Endothelial cell of umbilical vein (primary cell): ENCODE measurements at regions not wholly inside any gene's neighbourhood (a gene's known extent, or its start where the extent isn't known, plus 50 kb on each side); places are given as distances from the start of the nearest gene placed in this dataset.

Source experiments
- CTCF ChIP-seq, 2 donors: IDR thresholded peaks; 1 replicate in 1 of 2; 2 replicates in 1 of 2; pipeline ENCODE4 v1.5.1; 2011; ENCODE audit warnings: low read length in 2 of 2, mild to moderate bottlenecking in 2 of 2, moderate library complexity in 2 of 2, control low read depth in 1 of 2, inconsistent platforms in 1 of 2, low read depth in 1 of 2; ENCODE audit not compliant: insufficient read depth in 1 of 2; ENCODE audit errors: extremely low read depth in 1 of 2
- EZH2 ChIP-seq: IDR thresholded peaks from 2 replicates; pipeline ENCODE4 v1.6.1; 2012; ENCODE audit warnings: borderline replicate concordance, low read depth, mild to moderate bottlenecking, moderate library complexity, low read length, inconsistent platforms; ENCODE audit not compliant: severe bottlenecking
- GATA2 ChIP-seq: IDR thresholded peaks from 2 replicates; pipeline ENCODE4 v1.7.0; 2011; ENCODE audit warnings: low read depth, mild to moderate bottlenecking, moderate library complexity, mixed read lengths, low read length; ENCODE audit not compliant: insufficient read length, insufficient read depth
- MAX ChIP-seq: IDR thresholded peaks from 2 replicates; pipeline ENCODE4 v1.6.1; 2011; ENCODE audit not compliant: insufficient read depth, insufficient read length
- POLR2A ChIP-seq: IDR thresholded peaks from 2 replicates; pipeline ENCODE4 v1.6.1; 2012; ENCODE audit warnings: low read depth, mild to moderate bottlenecking, control low read depth, low read length

GRCh38 chr11:87536565-87536964 lies 498.8 kb downstream of the TMEM135 start:
- TF ChIP-seq POLR2A (no peak), EZH2 (no peak), CTCF (IDR thresholded peaks at IDR 0.05; ENCODE audit: extremely low read depth in 1 of 2, insufficient read depth in 1 of 2, low read depth in 1 of 2, low read length in 2 of 2) (no peak), MAX (no peak), GATA2 (no peak)
